ENCODE measurements at regions not wholly inside any gene's neighbourhood (a gene's known extent, or its start where the extent isn't known, plus 50 kb on each side); places are given as distances from the start of the nearest gene placed in this dataset.

- DNase-seq, result no peak
Observed at GRCh38 chr1:209364716-209365115, 218.8 kb upstream of the CAMK1G start.

GRCh38 chr1:209367061-209367772 lies 216.3 kb upstream of the CAMK1G start:
- DNase-seq, result no peak

GRCh38 chr1:209368864-209369598 lies 214.5 kb upstream of the CAMK1G start:
- DNase-seq, result peak; percentile 25

- DNase-seq, result no peak
Observed at GRCh38 chr1:209370241-209370995, 213.1 kb upstream of the CAMK1G start.

- no peak for DNase-seq
Observed at GRCh38 chr1:209375097-209375496, 208.4 kb upstream of the CAMK1G start.

- no peak for DNase-seq
Observed at GRCh38 chr1:209375671-209376365, 207.7 kb upstream of the CAMK1G start.

- DNase-seq, result no peak
Observed at GRCh38 chr1:209376774-209377173, 206.7 kb upstream of the CAMK1G start.

- DNase-seq, result no peak
Observed at GRCh38 chr1:209377995-209378394, 205.5 kb upstream of the CAMK1G start.

- no peak for DNase-seq
Observed at GRCh38 chr1:209379280-209379679, 204.2 kb upstream of the CAMK1G start.

- DNase-seq, result no peak
Observed at GRCh38 chr1:209380420-209380819, 203.1 kb upstream of the CAMK1G start.

- no peak for DNase-seq
Observed at GRCh38 chr1:209382231-209383100, 201.0 kb upstream of the CAMK1G start.

- DNase-seq, result no peak
Observed at GRCh38 chr1:209383422-209383821, 200.1 kb upstream of the CAMK1G start.

- DNase-seq, result no peak
Observed at GRCh38 chr1:209383907-209384709, 199.4 kb upstream of the CAMK1G start.

- DNase-seq, result no peak
Observed at GRCh38 chr1:209384710-209385550, 198.6 kb upstream of the CAMK1G start.

- DNase-seq, result no peak
Observed at GRCh38 chr1:209386156-209386555, 197.4 kb upstream of the CAMK1G start.

- DNase-seq, result no peak
Observed at GRCh38 chr1:209387271-209387968, 196.1 kb upstream of the CAMK1G start.

GRCh38 chr1:209387969-209388329 lies 195.6 kb upstream of the CAMK1G start:
- DNase-seq, result no peak

- no peak for DNase-seq
Observed at GRCh38 chr1:209388358-209388757, 195.2 kb upstream of the CAMK1G start.

GRCh38 chr1:209389258-209389657 lies 194.3 kb upstream of the CAMK1G start:
- peak; percentile 47 for DNase-seq

- DNase-seq, result no peak
Observed at GRCh38 chr1:209389975-209390374, 193.5 kb upstream of the CAMK1G start.

All from T1000 (cell line).